ENCODE measurements at regions not wholly inside any gene's neighbourhood (a gene's known extent, or its start where the extent isn't known, plus 50 kb on each side); places are given as distances from the start of the nearest gene placed in this dataset.

DNA sequence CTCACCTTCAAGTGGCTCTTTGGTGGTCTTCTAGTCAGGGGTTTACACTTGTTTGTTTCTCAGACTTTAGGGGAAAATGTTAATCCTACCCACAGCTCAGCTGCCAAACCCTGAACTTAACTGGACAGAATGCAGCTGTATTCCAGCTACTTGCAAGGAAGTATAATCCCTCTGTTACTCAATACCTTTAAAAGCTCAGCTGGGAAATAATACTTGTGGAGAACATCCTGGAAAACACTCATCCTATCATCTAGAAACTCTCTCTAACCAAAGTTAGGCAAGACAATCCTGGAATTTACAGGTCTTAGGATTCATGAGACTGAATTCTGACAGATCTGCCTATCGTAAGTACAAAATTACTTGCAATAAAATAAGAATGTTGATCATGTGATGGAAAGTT is 404.1 kb downstream of the ADAMTS20 start:
- TF ChIP-seq, protein P1, sequence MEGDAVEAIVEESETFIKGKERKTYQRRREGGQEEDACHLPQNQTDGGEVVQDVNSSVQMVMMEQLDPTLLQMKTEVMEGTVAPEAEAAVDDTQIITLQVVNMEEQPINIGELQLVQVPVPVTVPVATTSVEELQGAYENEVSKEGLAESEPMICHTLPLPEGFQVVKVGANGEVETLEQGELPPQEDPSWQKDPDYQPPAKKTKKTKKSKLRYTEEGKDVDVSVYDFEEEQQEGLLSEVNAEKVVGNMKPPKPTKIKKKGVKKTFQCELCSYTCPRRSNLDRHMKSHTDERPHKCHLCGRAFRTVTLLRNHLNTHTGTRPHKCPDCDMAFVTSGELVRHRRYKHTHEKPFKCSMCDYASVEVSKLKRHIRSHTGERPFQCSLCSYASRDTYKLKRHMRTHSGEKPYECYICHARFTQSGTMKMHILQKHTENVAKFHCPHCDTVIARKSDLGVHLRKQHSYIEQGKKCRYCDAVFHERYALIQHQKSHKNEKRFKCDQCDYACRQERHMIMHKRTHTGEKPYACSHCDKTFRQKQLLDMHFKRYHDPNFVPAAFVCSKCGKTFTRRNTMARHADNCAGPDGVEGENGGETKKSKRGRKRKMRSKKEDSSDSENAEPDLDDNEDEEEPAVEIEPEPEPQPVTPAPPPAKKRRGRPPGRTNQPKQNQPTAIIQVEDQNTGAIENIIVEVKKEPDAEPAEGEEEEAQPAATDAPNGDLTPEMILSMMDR (IDR thresholded peaks at IDR 0.05) = no peak
- no peak for TF ChIP-seq POLR2A (IDR thresholded peaks at IDR 0.05)

Measured in tibial nerve (tissue), 3 donors.